Activated T-cell treated with anti-CD3 and anti-CD28 coated beads, Interleukin-2, amount 50 U/mL, for 72 hours (primary cell): ENCODE measurements at regions not wholly inside any gene's neighbourhood (a gene's known extent, or its start where the extent isn't known, plus 50 kb on each side); places are given as distances from the start of the nearest gene placed in this dataset.
"Not testable (repeated sequence)": the region's sequence is repeated elsewhere in the genome, so short reads cannot be mapped to it uniquely, and the experiment has no call there.

Experiments used
- ATAC-seq, 2 donors: fragments of 150-1000 bp; cut with Tn5 transposase; replicated peaks in 1 of 2; 2 replicates each; pipeline ENCODE4 v1.10.0; 2021; ENCODE audit warnings: moderate library complexity in 2 of 2, mild to moderate bottlenecking in 1 of 2
- DNase-seq, 2 donors: peaks; one replicate each; pipeline ENCODE4 v3.0.0; 2021 to 2022; ENCODE audit warnings: mixed read lengths in 1 of 2
- H3K27ac Mint-ChIP-seq: one replicate; pipeline ENCODE4 v1.8.0; 2022; ENCODE audit warnings: mild to moderate bottlenecking, moderate library complexity, mixed read lengths
- H3K27me3 Mint-ChIP-seq: one replicate; pipeline ENCODE4 v1.8.0; 2022; ENCODE audit warnings: low read depth, mixed read lengths
- H3K36me3 Mint-ChIP-seq, 2 donors: one replicate each; pipeline ENCODE4 v1.8.0; 2022; ENCODE audit warnings: mixed read lengths in 2 of 2, mild to moderate bottlenecking in 1 of 2; ENCODE audit not compliant: insufficient read depth in 2 of 2
- H3K4me1 Mint-ChIP-seq: one replicate; pipeline ENCODE4 v1.8.0; 2022; ENCODE audit warnings: low read depth, mixed read lengths
- H3K4me3 Mint-ChIP-seq, 2 donors: one replicate each; pipeline ENCODE4 v1.8.0; 2022; ENCODE audit warnings: mild to moderate bottlenecking in 2 of 2, mixed read lengths in 2 of 2, moderate library complexity in 2 of 2
- H3K9me3 Mint-ChIP-seq, 2 donors: one replicate each; pipeline ENCODE4 v1.8.0; 2022; ENCODE audit warnings: mixed read lengths in 2 of 2

GRCh38 chr19:5290336-5291262 lies 50.0 kb downstream of the PTPRS start:
- no peak for DNase-seq
- Mint-ChIP-seq H3K4me3 (no peak overlapping the region), H3K27ac (no peak overlapping the region), H3K27me3 (peaks cover 13% of the 10 kb centered on the region), H3K9me3 (no peaks in the 10 kb centered on the region), H3K36me3 (no peaks in the 10 kb centered on the region), H3K4me1 (peaks cover 18% of the 10 kb centered on the region)
- ATAC-seq, result no peak

- Mint-ChIP-seq H3K36me3 (no peaks in the 10 kb centered on the region), H3K4me3 (no peak overlapping the region), H3K27me3 (peaks cover 13% of the 10 kb centered on the region), H3K4me1 (peaks cover 18% of the 10 kb centered on the region), H3K9me3 (no peaks in the 10 kb centered on the region), H3K27ac (no peak overlapping the region)
- ATAC-seq (no peak), DNase-seq (no peak)
Observed at GRCh38 chr19:5289060-5289990, 51.3 kb downstream of the PTPRS start.

- Mint-ChIP-seq H3K36me3 (no peaks in the 10 kb centered on the region), H3K27ac (no peak overlapping the region), H3K4me1 (peaks cover 18% of the 10 kb centered on the region), H3K9me3 (no peaks in the 10 kb centered on the region), H3K27me3 (peaks cover 10% of the 10 kb centered on the region), H3K4me3 (no peak overlapping the region)
- ATAC-seq (no peak), DNase-seq (no peak)
Observed at GRCh38 chr19:5288347-5288739, 52.3 kb downstream of the PTPRS start.

GRCh38 chr19:5287066-5287465 lies 53.5 kb downstream of the PTPRS start:
- peaks cover 8% of the 10 kb centered on the region for H3K27me3 Mint-ChIP-seq
- no peak overlapping the region for H3K27ac Mint-ChIP-seq
- DNase-seq, result no peak
- H3K4me1 Mint-ChIP-seq, result peaks cover 13% of the 10 kb centered on the region
- no peaks in the 10 kb centered on the region for H3K36me3 Mint-ChIP-seq
- ATAC-seq, result no peak
- H3K4me3 Mint-ChIP-seq, result no peak overlapping the region
- H3K9me3 Mint-ChIP-seq, result no peaks in the 10 kb centered on the region

GRCh38 chr19:5286465-5287029 lies 54.1 kb downstream of the PTPRS start:
- Mint-ChIP-seq H3K4me3 (no peak overlapping the region), H3K9me3 (no peaks in the 10 kb centered on the region), H3K36me3 (no peaks in the 10 kb centered on the region), H3K27ac (no peak overlapping the region), H3K4me1 (peaks cover 8% of the 10 kb centered on the region), H3K27me3 (peaks cover 2% of the 10 kb centered on the region)
- no peak for ATAC-seq
- no peak for DNase-seq

GRCh38 chr19:5285955-5286354 lies 54.7 kb downstream of the PTPRS start:
- DNase-seq (no peak), ATAC-seq (no peak)
- H3K27me3 Mint-ChIP-seq, result no peaks in the 10 kb centered on the region
- no peaks in the 10 kb centered on the region for H3K36me3 Mint-ChIP-seq
- no peak overlapping the region for H3K27ac Mint-ChIP-seq
- H3K4me1 Mint-ChIP-seq, result peaks cover 7% of the 10 kb centered on the region
- H3K4me3 Mint-ChIP-seq, result no peak overlapping the region
- no peaks in the 10 kb centered on the region for H3K9me3 Mint-ChIP-seq

- Mint-ChIP-seq H3K9me3 (no peaks in the 10 kb centered on the region), H3K27me3 (no peaks in the 10 kb centered on the region), H3K4me3 (no peak overlapping the region), H3K4me1 (peaks cover 7% of the 10 kb centered on the region), H3K36me3 (no peaks in the 10 kb centered on the region), H3K27ac (no peak overlapping the region)
- DNase-seq (no peak), ATAC-seq (no peak)
Observed at GRCh38 chr19:5285311-5285710, 55.3 kb downstream of the PTPRS start.

GRCh38 chr19:5282901-5283300 lies 57.7 kb downstream of the PTPRS start:
- H3K27me3 Mint-ChIP-seq, result no peaks in the 10 kb centered on the region
- no peaks in the 10 kb centered on the region for H3K36me3 Mint-ChIP-seq
- no peak overlapping the region for H3K4me3 Mint-ChIP-seq
- DNase-seq (no peak), ATAC-seq (no peak)
- no peak overlapping the region for H3K27ac Mint-ChIP-seq
- no peaks in the 10 kb centered on the region for H3K9me3 Mint-ChIP-seq
- H3K4me1 Mint-ChIP-seq, result peaks cover 7% of the 10 kb centered on the region

GRCh38 chr19:5281588-5281987 lies 59.0 kb downstream of the PTPRS start:
- no peak overlapping the region for H3K4me3 Mint-ChIP-seq
- DNase-seq, result no peak

GRCh38 chr19:5275668-5276067 lies 64.9 kb downstream of the PTPRS start:
- H3K9me3 Mint-ChIP-seq, H3K27ac Mint-ChIP-seq, H3K4me1 Mint-ChIP-seq, DNase-seq, H3K27me3 Mint-ChIP-seq, ATAC-seq, H3K4me3 Mint-ChIP-seq, H3K36me3 Mint-ChIP-seq: not testable (repeated sequence)

More at GRCh38 chr19:5281588-5281987, 59.0 kb downstream of the PTPRS start:
- no peaks in the 10 kb centered on the region for H3K4me1 Mint-ChIP-seq
- H3K27me3 Mint-ChIP-seq, result no peaks in the 10 kb centered on the region
- ATAC-seq, result no peak
- no peaks in the 10 kb centered on the region for H3K9me3 Mint-ChIP-seq
- H3K27ac Mint-ChIP-seq, result no peak overlapping the region
- no peaks in the 10 kb centered on the region for H3K36me3 Mint-ChIP-seq

GRCh38 chr19:5273782-5274181 lies 66.8 kb downstream of the PTPRS start:
- H3K9me3 Mint-ChIP-seq, result no peaks in the 10 kb centered on the region
- H3K27me3 Mint-ChIP-seq, result no peaks in the 10 kb centered on the region
- H3K27ac Mint-ChIP-seq, result no peak overlapping the region
- no peaks in the 10 kb centered on the region for H3K36me3 Mint-ChIP-seq
- no peak for DNase-seq
- ATAC-seq, result no peak
- no peak overlapping the region for H3K4me3 Mint-ChIP-seq
- no peaks in the 10 kb centered on the region for H3K4me1 Mint-ChIP-seq

- ATAC-seq, result no peak
- DNase-seq, result no peak
- Mint-ChIP-seq H3K27ac (no peak overlapping the region), H3K4me3 (no peak overlapping the region), H3K27me3 (peaks cover 4% of the 10 kb centered on the region), H3K9me3 (no peaks in the 10 kb centered on the region), H3K4me1 (no peaks in the 10 kb centered on the region), H3K36me3 (no peaks in the 10 kb centered on the region)
Observed at GRCh38 chr19:5271145-5271544, 69.5 kb downstream of the PTPRS start.

GRCh38 chr19:5269926-5270325 lies 70.7 kb downstream of the PTPRS start:
- no peak overlapping the region for H3K4me3 Mint-ChIP-seq
- peaks cover 4% of the 10 kb centered on the region for H3K27me3 Mint-ChIP-seq
- H3K4me1 Mint-ChIP-seq, result no peaks in the 10 kb centered on the region
- H3K36me3 Mint-ChIP-seq, result no peaks in the 10 kb centered on the region
- H3K27ac Mint-ChIP-seq, result no peak overlapping the region
- no peaks in the 10 kb centered on the region for H3K9me3 Mint-ChIP-seq
- DNase-seq (no peak), ATAC-seq (no peak)
